Heart left ventricle (tissue), 13 donors: ENCODE measurements at regions not wholly inside any gene's neighbourhood (a gene's known extent, or its start where the extent isn't known, plus 50 kb on each side); places are given as distances from the start of the nearest gene placed in this dataset.

ENCODE experiments used
- POLR2A ChIP-seq, 2 donors: fragments of 450-650 bp; IDR thresholded peaks; one replicate each; pipeline ENCODE4 v1.6.1; 2017; ENCODE audit warnings: antibody characterized with exemption in 2 of 2, mild to moderate bottlenecking in 2 of 2, moderate library complexity in 2 of 2
- TF ChIP-seq, protein P1 (sequence below), 12 donors: fragments of 200-600 bp; sonication (generic) in 4 of 12; IDR thresholded peaks; one replicate each; pipeline versions ENCODE4 v1.5.0 to v1.8.0; 2018 to 2022; ENCODE audit warnings: antibody characterized with exemption in 12 of 12, mild to moderate bottlenecking in 5 of 12
- donor health status: ischemic (EF 13 %, LVEDD 7.1; RV severe dilation, severe dysfunction).
- donor health status: DM: no; HTN: yes; CAD: no.
- donor health status: DM: no; HTN: no; CAD: no.
- donor health status: ischemic (EF 25% LVEDD 6.9; RV normal size, moderate dysfunction).
- donor health status: ischemic (EF 25% LVEDD 5.7; RV mildly dilated, moderate dysfunction).
- donor health status: ischemic (EF 35%, LVEDD 5.7; RV mildly dilated, moderate dysfunction).
- donor health status: nonischemic (EF 11% LVEDD 7.7; RV severe dilation, severe dysfunction).
- donor health status: DM: yes; HTN: yes; CAD: no.
- donor health status: PGD.
- donor health status: ischemic (EF 29% LVEDD 5.4; RV normal size, mild dysfunction).
- donor health status: nonischemic (EF 23%, LVEDD 6.1; RV moderate dilation, normal function).

DNA sequence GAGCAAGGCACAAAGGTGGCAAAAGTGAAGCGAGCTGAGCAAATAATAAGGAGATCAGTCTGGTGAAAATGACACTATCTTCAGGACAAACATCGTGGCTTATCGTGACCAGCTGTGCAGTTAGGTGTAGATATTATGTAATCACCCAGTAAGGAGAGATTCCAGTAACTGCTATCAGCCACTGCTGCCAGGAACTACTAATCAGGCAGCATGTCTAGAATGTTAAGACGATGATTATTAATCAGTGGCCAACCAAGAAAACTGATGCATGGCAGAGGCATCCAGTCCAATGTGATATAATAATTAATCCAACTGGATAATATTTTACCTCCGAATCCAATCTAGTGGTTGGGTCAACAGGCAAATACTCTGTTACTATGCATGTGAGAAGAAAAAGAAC lies 252.7 kb upstream of the ZPLD1 start:
- TF ChIP-seq, protein P1, sequence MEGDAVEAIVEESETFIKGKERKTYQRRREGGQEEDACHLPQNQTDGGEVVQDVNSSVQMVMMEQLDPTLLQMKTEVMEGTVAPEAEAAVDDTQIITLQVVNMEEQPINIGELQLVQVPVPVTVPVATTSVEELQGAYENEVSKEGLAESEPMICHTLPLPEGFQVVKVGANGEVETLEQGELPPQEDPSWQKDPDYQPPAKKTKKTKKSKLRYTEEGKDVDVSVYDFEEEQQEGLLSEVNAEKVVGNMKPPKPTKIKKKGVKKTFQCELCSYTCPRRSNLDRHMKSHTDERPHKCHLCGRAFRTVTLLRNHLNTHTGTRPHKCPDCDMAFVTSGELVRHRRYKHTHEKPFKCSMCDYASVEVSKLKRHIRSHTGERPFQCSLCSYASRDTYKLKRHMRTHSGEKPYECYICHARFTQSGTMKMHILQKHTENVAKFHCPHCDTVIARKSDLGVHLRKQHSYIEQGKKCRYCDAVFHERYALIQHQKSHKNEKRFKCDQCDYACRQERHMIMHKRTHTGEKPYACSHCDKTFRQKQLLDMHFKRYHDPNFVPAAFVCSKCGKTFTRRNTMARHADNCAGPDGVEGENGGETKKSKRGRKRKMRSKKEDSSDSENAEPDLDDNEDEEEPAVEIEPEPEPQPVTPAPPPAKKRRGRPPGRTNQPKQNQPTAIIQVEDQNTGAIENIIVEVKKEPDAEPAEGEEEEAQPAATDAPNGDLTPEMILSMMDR (IDR thresholded peaks at IDR 0.05), result no peak
- TF ChIP-seq POLR2A (IDR thresholded peaks at IDR 0.05), result no peak
